GM12878 (cell line): ENCODE measurements at regions not wholly inside any gene's neighbourhood (a gene's known extent, or its start where the extent isn't known, plus 50 kb on each side); places are given as distances from the start of the nearest gene placed in this dataset.

Experiments
- CBX3 ChIP-seq: fragments of 200-600 bp; sonication (generic); IDR thresholded peaks from 2 replicates; pipeline ENCODE4 v1.6.1; 2016; ENCODE audit warnings: low read depth, borderline replicate concordance
- CEBPB ChIP-seq, 2 experiments: fragments of 150-350 bp in 1 of 2; IDR thresholded peaks; 2 replicates each; pipeline ENCODE4 v1.6.1; 2012 to 2014; ENCODE audit warnings: low read depth in 2 of 2, low read length in 2 of 2, borderline replicate concordance in 1 of 2, inconsistent platforms in 1 of 2
- E2F8 ChIP-seq: fragments of 450-650 bp; IDR thresholded peaks from 2 replicates; pipeline ENCODE4 v1.6.1; 2018; ENCODE audit warnings: mild to moderate bottlenecking, low read depth, moderate library complexity; ENCODE audit not compliant: partially characterized antibody
- HDGF ChIP-seq: fragments of 450-650 bp; IDR thresholded peaks from 2 replicates; pipeline ENCODE4 v1.6.1; 2016; ENCODE audit warnings: antibody characterized with exemption
- JUNB ChIP-seq: IDR thresholded peaks from 2 replicates; pipeline ENCODE4 v1.6.1; 2016; ENCODE audit warnings: antibody characterized with exemption, mild to moderate bottlenecking
- NKRF ChIP-seq: fragments of 450-650 bp; conservative IDR thresholded peaks from 2 replicates; pipeline ENCODE4 v1.6.1; 2017; ENCODE audit warnings: mild to moderate bottlenecking, moderate library complexity
- PAX5 ChIP-seq: IDR thresholded peaks from 2 replicates; pipeline ENCODE4 v1.6.1; 2011; ENCODE audit warnings: low read depth, low read length, borderline replicate concordance
- PBX3 ChIP-seq: IDR thresholded peaks from 2 replicates; pipeline ENCODE4 v1.6.1; 2011; ENCODE audit warnings: mild to moderate bottlenecking, low read depth, low read length, moderate library complexity; ENCODE audit not compliant: insufficient replicate concordance

- no peak for TF ChIP-seq PBX3
- no peak for TF ChIP-seq CBX3
- no peak for TF ChIP-seq PAX5
- TF ChIP-seq E2F8: no peak
- no peak for TF ChIP-seq HDGF
- no peak for TF ChIP-seq CEBPB (IDR thresholded peaks at IDR 0.05; ENCODE audit: borderline replicate concordance in 1 of 2, low read depth in 2 of 2, low read length in 2 of 2)
- TF ChIP-seq NKRF: no peak
- TF ChIP-seq JUNB: no peak
- TF ChIP-seq, all 136 proteins: peak for 0
These were observed 179.7 kb upstream of the MALRD1 start (continued) for GRCh38 chr10:18868919-18869318.
